DMS153 (cell line): ENCODE measurements at regions not wholly inside any gene's neighbourhood (a gene's known extent, or its start where the extent isn't known, plus 50 kb on each side); places are given as distances from the start of the nearest gene placed in this dataset.
"Not testable (repeated sequence)": the region's sequence is repeated elsewhere in the genome, so short reads cannot be mapped to it uniquely, and the experiment has no call there.

Experiments
- DNase-seq: peaks from one replicate; lab custom pipeline; 2025; lab: John Stamatoyannopoulos, UW

DNA sequence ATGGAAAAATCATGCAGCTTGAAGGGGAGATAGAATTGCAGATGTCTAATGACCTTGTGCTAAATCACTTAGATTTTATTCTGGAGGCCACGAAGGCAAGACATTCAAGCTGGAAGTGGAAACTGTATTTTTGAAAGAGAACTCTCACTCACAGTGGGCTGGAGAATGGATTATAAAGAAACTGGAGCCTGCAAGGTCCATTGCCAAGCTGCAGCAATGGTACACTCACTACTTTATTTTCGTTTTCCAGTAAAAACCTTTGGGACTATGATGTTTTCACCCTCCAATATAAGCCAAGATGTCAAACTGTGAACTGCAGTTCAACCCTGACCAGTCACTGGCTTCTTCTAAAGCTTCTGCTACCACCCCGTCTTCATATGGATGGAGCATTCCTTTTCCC lies 62.0 kb downstream of the SKIDA1 start:
- no peak for DNase-seq

DNA sequence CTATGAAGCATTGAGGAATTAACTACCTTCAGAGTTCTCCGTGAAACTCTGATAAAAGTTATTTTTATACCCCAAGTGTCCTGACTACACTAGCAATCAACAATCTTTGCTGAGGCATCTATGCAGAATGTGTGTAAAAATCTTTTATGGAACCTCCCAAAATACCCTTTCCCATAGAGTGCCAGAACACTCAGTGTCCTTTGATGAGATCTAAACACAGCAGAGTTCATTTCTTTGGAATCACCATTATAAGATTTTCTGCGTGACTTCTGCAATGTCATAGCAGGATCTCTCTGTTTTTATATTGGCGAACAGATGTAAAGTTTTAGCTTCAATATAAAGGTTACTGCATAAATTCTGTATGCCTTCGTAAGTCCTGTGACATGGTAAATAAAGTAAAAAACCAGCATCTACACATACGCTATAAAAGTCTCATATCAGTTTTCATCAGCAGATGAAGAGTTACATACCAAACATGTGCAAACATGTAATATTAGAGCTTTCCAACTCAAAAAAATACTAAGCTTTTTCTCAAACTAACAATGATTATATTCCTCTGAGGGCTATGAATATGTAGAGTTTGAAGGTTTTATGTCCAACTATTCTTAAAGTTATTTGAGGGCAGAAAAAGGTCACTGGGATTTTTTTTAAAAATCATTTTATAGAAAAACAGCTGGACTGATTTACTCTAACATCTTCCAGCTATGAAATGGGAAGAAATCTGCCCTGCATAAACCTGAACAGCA lies 67.2 kb downstream of the SKIDA1 start:
- no peak for DNase-seq

DNA sequence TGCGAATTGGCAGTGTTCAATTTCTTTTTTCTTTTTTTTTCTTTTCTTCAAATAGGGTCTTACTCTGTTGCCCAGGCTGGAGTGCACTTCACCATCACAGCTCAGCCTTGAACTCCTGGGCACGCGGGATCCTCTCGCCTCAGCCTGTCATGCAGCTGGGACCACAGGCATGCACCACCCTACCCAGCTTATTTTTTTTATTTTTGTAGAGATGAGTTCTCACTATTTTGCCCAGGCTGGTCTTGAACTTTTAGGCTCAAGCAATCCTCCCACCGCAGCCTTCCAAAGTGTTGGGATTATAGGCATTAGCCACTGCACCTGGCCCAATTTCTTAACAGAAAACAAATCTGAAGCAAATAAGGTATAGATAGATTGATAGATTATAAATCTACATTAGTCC lies 69.3 kb downstream of the SKIDA1 start:
- no peak for DNase-seq

DNA sequence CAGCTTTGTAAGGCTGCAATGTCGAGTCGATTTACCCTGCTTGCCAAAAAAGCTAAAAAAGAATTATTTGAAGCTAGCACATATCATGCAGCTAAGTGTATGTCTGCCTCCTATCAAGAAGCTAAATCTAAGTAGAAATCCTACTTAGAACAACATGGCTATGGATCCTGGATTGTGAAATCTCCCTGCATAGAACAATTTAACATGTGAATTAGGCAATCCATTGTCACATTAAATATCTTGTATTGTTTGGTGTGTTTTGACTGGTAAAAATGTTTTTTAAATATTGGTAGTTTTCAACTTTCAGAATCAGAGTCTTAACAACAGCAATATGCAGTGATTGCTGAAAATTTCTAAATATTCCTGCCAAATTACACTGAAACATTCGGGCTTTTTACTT lies 73.3 kb downstream of the SKIDA1 start:
- no peak for DNase-seq

DNA sequence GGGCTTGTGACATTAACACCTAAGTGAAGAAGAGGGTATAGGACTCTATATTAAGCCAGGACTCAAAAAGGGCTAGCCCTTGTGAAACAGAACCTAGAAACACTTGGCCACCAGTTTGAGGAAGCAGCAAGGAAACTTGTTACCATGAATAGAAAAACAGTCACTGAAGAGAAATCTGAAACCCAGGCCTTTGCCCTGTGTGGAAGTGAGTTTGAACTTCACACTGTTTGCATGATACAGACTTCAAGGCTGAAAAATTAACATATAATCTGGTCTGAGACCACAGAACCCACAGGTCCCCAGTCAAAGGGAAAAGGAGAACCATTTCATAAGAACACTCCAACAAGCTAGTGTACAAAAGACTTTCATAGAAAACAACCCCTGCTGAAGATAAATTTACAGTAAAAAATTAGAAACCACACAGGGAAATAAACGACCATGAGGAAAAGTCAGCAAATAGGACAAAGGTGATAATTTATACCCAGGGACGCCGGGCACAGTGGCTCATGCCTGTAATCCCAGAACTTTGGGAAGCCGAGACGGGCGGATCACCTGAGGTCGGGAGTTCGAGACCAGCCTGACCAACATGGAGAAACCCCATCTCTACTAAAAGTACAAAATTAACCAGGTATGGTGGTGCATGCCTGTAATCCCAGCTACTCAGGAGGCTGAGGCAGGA lies 76.1 kb downstream of the SKIDA1 start:
- no peak for DNase-seq

DNA sequence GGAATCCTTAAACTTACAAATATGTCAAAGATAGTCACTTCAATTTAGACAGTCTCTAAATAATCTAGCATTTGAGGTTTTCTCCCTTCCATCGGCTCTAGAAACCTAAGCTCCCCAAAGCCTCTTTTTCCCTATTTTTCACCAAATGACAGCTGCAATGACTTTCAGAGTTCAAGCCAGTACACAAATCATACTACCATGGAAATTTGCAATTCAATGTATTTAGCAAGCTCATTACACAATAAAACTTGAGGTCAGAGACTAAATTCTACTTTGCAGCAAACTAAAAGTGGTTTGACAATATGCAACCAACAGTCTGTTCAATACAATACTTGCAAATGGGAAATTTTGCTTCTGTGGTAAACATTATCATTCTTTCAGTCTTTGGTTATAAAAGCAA lies 80.3 kb downstream of the SKIDA1 start:
- DNase-seq: no peak

DNA sequence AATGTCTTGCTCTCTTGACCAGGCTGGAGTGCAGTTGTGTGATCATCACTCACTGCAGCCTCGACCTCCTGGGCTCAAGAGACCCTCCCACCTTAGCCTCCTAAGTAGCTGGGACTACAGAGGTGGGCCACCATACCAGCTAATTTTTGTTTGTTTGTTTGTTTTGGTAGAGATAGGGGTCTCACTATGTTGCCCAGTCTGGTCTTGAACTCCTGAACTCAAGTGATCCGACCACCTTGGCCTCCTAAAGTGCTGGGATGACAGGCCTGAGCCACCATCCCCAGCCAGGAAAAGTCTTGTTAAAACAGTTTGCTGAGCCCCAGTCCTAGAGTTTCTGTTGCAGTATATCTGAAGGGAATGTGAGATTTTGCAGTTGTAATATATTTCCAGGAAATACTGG lies 83.9 kb downstream of the SKIDA1 start:
- DNase-seq: no peak

DNA sequence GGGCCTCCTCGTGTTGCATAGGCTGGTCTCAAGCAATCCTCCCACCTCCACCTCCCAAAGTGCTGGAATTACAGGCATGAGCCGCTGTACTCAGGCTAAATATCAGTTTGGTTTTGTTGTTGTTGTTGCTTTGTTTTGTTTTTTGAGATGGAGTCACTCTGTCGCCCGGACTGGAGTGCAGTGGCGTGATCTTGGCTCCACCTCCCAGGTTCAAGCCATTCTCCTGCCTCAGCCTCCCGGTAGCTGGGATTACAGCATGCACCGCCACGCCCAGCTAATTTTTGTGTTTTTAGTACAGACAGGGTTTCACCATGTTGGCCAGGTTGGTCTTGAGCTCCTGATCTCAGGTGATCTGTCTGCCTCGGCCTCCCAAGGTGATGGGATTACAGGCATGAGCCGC lies 86.6 kb downstream of the SKIDA1 start:
- DNase-seq: not testable (repeated sequence)

DNA sequence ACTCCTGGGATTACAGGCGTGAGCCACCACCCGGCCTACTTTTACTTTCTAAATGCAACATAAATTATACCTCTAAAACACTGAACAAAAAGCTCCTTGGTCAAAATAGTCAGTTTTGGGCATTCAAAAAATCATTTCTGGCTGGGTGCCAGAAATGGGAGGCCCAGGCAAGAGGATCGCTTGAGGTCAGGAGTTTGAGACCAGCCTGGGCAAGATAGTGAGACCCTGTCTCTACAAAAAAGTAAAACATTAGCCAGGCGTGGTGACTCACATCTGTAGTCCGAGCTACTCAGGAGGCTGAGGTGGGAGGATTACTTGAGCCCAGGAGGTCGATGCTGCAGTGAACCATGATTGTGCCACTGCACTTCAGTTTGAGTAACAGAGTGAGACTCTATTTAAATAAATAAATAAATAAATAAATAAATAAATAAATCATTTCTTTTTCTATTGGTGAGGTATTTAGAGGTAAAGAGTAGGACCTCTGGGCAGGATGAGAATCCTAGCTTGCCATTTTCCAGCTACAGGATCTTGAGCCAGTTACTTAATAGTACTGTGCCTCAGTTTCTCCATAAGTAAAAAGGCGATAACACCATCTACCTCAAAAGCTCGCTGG lies 87.6 kb downstream of the SKIDA1 start:
- DNase-seq: no peak

DNA sequence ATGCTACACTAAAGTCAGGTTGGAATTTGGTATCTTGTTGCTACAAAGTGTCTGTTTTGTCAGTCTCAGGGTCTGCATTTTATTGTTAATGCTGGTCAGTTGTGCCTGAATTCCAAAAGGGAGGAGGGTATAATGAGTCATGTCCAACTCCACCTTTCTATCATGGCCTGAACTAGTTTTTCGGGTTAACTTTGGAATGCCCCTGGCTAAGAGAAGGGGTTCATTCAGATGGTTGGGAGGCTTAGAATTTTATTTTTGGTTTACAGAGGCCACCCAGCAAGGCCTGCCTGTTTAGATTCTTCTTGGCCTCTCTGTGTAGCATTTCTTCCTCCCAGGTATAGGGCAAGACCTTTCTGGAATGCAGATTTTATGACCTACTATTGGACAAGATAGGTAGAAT lies 93.2 kb downstream of the SKIDA1 start:
- DNase-seq: no peak

DNA sequence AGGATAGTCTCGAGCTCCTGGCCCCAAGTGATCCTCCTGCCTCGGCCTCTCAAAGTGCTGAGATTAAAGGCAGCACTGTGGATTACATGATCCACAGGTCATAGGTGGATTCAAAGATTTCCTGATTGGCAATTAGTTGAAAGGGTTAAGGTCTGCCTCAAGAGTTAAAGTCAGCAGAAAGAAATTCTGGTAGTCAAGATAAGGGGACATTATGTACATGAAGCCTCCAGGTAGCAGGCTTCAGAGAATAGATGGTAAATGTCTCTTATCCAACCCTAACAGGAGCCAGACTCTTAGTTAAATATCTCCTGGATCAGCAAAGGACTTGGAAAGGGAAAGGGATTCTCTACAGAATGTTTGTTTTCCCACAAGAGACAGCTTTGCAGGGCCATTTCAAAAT lies 93.7 kb downstream of the SKIDA1 start:
- no peak for DNase-seq

DNA sequence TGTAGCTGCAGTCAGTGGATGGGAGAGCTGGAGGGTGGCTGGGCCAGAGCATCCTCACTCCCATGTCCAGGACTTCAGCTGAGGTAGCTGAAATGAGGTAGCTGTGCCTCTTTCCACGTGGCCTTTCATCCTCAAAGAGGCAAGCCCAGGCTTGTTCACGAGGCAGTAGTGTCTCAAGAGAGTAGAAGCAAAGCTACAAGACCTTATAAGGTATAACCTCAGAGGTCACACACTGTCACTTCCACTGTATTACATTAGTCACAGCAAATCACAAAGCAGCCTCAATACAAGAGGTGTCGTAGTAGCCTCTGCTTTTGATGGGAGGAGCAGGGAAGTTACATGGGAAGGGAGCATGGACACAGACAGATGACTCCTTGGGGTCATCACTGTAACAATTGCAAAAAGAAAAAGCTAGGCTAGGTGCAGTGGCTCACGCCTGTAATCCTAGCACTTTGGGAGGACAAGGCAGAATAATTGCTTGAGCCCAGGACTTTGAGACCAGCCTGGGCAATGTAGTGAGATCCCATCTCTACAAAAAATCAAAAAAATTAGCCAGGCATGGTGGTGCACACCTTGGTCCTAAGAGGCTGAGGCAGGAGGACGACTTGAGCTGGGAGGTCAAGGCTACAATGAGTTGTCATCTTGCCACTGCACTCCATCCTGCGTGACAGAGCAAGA lies 97.5 kb downstream of the SKIDA1 start:
- DNase-seq: no peak

DNA sequence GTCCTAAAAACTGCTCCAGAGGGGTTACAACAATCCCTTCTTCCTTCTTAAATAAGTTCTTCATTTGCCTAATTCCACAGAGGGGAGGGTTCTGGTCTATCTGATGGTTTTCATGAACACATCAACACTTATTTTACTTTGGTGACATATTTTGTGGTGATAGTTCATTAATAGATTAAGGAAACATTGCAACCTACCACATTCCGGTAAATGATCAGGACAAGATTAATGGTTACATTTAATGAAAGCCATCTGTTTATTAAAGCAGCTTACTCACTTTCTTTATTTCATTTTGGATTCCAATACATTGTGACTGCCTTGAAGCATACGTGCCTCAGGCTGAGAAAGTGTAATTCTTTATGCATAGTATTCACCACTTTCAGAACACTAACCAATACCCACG lies 101.0 kb downstream of the SKIDA1 start:
- no peak for DNase-seq

DNA sequence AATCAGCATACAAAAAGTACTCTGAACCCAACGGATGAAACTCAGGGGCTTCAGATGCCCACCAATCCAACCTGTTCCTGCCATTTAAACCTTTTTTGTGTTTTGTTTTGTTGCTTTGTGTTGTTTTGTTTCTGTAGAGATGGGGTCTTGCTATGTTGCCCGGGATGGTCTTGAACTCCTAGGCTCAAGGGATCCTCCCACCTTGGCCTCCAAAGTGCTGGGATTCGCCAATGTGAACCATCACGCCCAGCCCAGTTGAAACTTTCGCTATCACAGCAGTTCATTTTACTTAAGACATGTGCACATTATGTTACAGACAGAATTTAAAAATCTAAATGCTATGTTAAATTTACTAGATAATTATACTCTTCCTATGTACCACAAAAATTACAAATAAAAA lies 101.6 kb downstream of the SKIDA1 start:
- no peak for DNase-seq

DNA sequence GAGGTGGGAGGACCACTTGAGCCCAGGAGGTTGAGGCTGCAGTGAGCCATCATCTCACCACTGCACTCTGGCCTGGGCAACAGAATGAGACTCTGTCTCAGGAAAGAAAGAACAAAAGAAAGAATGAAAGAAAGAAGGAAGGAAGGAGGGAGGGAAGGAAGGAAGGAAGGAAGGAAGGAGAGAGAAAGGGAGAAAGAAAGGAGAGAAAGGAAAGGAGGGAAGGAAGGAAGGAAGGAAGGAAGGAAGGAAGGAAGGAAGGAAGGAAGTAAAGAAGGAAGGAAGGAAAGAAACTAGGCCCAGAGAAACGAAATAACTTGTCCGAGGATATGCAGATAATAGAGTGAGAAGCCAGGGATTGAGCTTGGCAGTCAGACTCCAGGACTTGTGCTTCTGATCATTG lies 102.1 kb downstream of the SKIDA1 start:
- DNase-seq: no peak

DNA sequence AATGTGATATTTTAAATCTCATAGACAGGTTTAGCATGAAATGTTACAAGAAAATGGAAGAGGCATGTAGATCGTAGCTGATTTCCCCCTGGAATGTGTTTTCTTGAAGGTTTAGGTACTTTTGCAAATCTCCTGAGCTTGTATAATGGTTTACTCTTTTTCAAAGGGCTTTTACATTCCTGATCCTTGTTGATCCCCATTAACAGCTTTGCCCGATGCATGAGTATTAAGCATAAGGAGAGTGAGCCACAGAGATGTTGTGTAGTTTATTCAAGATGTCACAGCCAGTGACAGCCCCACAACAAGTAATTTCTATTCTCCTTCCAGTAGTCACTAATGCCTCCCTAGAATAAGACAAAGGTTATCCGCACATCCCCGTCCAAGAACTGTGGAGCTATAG lies 103.7 kb downstream of the SKIDA1 start:
- no peak for DNase-seq

DNA sequence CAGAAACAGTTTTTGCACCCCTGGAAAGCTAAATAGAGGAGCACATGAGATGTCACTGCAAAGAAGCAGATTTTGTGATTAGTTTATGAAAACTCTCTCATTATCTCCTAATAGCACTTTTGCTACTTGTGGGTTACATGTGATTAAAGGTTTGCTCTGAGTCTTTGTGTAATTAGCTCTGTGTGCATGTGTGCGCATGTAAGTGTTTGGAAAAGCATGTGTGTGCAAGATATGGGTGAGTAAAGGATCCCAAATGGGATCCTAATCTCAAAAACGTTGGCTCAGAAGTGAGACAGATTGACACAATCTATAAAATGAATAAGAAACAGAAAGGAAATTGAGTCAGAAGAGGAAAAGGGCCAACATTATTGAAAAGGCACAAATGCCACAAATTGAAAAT lies 104.5 kb downstream of the SKIDA1 start:
- no peak for DNase-seq

DNA sequence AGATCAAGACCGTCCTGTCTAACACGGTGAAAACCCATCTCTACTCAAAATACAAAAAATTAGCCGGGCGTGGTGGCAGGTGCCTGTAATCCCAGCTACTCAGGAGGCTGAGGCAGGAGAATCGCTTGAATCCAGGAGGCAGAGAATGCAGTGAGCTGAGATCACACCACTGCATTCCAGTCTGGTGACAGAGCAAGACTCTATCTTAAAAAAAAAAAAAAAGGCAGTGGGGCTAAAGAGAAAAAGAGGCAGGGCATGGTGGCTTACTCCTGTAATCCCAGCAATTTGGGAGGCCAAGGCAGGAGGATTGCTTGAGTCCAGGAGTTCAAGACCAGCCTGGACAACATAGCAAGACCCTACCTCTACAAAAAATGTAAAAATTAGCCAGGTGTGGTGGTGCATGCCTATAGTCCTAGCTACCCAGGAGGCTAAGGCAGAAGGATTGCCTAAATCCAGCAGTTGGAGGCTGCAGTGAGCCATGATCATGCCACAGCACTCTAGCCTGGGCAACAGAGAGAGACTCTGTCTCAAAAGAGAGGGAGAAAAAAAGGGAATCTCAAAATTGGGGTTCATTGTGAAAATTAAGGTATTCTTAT lies 106.4 kb downstream of the SKIDA1 start:
- DNase-seq: not testable (repeated sequence)

DNA sequence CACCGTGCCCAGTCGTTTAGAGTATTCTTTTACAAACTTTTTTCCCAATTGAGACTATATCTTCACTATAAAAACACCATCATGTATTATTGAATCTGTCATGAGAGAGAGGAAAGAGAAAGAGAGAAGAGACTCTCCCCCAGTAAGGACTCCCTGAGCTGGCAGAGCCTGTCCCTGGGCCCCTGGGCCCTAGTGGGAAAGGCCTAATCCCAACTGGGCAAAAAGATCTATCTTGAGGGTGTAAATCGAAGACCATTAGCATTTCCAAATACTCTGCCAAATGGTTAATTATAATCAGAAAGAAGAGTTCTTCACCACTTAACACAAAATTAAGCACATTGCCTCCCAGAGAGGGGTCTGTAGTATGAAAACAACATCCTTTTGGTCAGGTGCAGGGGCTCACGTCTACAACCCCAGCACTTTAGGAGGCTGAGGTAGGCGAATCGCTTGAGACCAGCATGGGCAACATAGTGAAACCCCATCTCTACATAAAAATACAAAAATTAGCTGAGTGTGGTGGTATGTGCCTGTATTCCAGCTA lies 108.2 kb downstream of the SKIDA1 start:
- DNase-seq: no peak

DNA sequence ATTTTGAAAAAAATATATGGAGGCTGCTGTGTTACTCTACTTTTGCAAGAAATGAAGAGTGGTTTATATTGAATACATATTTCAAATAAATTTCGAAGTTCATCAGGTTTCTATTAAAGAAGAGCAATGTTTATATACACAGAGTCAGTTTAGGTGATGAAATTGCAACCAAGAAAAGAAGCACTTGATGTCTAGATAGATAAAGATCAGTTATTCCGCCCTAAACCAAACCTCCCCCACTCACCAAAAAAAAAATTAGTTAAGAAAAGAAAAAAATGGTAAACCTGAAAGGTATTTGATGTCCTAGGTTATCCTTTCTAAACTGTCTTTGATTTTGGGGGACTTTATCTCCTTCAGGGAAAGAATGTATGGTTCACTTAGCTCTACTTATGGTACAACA lies 111.8 kb downstream of the SKIDA1 start:
- DNase-seq: no peak

DNA sequence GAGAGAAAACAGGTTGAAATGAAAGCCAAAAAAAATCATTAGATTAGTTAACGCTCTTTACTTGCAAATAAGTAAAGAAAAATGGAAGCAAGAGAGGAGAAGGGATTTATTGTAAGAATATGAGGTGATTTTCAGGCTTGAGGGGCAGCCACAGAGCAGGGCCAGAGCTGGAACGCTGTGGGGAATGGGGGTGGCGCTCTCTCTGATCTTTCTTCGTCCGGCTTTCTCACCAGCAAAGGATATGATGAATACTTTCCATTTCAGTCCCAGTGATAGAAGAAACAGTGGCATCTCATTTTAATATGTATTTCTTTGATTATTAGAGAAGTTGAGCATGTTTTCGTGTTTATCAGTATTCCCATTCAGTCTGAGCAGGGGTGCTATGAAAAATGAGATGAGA lies 112.2 kb downstream of the SKIDA1 start:
- no peak for DNase-seq

DNA sequence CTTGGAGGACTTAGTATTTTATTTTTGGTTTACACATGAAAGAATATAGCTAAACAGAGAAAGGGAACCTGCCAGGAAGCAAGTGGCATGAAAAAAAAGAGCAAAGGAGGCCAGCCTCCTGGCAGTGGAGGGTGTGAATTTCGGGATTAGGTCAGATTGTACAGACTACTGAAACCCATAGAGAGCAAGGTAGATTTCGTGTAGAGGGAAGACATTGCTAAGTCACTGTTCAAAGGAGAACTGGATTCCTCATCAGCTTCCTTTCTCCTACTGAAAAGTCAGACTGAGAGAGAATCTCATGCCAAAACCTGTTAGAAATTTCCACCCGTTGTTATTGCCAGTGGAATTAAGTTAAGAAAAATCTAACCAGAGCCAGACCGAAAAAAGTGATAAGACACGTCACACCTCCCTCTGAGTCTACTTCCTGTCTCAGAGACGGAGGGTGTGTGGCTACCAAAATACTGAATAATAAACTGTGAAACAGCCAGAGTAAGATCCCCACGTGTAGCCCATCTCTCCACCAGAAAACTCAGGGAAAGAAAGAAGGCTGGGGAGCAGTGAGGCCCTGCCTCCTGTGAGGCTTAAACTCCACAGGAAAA lies 118.8 kb downstream of the SKIDA1 start:
- no peak for DNase-seq
